ENCODE measurements at regions not wholly inside any gene's neighbourhood (a gene's known extent, or its start where the extent isn't known, plus 50 kb on each side); places are given as distances from the start of the nearest gene placed in this dataset.

DNA sequence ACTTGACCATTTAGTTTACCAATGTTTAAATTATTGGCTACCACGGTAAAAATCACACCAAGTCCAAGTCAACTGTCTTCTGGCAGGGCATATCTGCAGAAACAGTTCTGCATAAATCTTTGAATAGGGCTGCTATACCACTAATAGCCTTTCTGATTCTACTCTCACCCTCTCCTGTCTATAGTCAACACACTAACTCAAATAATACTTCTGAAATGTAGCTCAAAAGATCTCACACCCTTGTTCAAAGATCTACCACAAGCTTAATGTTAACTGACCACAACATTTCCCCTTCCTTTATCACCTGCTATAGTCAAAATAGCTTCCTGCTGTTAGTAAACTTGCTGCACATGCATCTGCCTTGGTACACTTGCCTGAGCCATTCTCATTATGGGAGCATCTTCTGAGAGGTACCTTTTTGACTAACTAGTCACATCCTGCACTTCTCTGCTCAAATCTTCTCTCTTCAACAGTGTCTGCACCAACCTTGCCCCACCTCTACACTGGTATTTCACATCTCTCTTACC is 319.4 kb downstream of the CDH10 start:
- Mint-ChIP-seq H3K36me3 (ENCODE audit: low read depth) (no peaks in the 10 kb centered on the region), H3K27ac (no peak overlapping the region), H3K4me1 (ENCODE audit: low read depth) (no peaks in the 10 kb centered on the region), H3K9me3 (peaks cover 32% of the 10 kb centered on the region), H3K4me3 (no peak overlapping the region), H3K27me3 (ENCODE audit: low read depth) (no peaks in the 10 kb centered on the region)

- no peak overlapping the region for H3K27ac Mint-ChIP-seq
- H3K4me1 Mint-ChIP-seq (ENCODE audit: low read depth) = no peaks in the 10 kb centered on the region
- no peaks in the 10 kb centered on the region for H3K36me3 Mint-ChIP-seq (ENCODE audit: low read depth)
- no peak overlapping the region for H3K4me3 Mint-ChIP-seq
- peaks cover 33% of the 10 kb centered on the region for H3K9me3 Mint-ChIP-seq
- no peaks in the 10 kb centered on the region for H3K27me3 Mint-ChIP-seq (ENCODE audit: low read depth)
Measured at GRCh38 chr5:24331531-24331930, 313.2 kb downstream of the CDH10 start.

- H3K4me1 Mint-ChIP-seq (ENCODE audit: low read depth) = no peaks in the 10 kb centered on the region
- no peaks in the 10 kb centered on the region for H3K27me3 Mint-ChIP-seq (ENCODE audit: low read depth)
- H3K36me3 Mint-ChIP-seq (ENCODE audit: low read depth) = no peaks in the 10 kb centered on the region
- peaks cover 13% of the 10 kb centered on the region for H3K9me3 Mint-ChIP-seq
- H3K4me3 Mint-ChIP-seq = no peak overlapping the region
- H3K27ac Mint-ChIP-seq = no peak overlapping the region
Measured at GRCh38 chr5:24347158-24347557, 297.6 kb downstream of the CDH10 start.

DNA sequence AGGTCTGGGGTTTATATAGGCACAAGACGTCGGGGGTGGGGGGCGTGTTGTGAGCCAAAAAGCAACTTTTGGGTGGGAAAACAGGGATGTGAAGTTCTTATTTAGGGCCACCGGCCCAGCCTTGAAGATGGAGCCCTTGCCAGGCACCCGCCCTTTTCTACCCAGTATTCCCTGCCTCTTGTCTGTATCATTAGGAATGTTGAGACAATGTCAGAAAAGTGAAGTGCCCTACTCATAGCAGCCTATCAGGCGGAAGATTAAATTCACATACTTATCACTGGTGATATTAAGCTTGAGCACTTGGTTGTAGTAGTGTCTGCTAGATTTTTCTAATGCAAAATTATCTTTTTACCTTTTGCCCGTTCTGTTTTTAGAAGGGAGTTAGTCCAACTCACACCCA is 293.5 kb downstream of the CDH10 start:
- no peak overlapping the region for H3K4me3 Mint-ChIP-seq
- peaks cover 19% of the 10 kb centered on the region for H3K9me3 Mint-ChIP-seq
- no peaks in the 10 kb centered on the region for H3K27me3 Mint-ChIP-seq (ENCODE audit: low read depth)
- no peak overlapping the region for H3K27ac Mint-ChIP-seq
- H3K4me1 Mint-ChIP-seq (ENCODE audit: low read depth) = no peaks in the 10 kb centered on the region
- H3K36me3 Mint-ChIP-seq (ENCODE audit: low read depth) = no peaks in the 10 kb centered on the region

- Mint-ChIP-seq H3K9me3 (peaks cover 21% of the 10 kb centered on the region), H3K27me3 (ENCODE audit: low read depth) (no peaks in the 10 kb centered on the region), H3K4me3 (no peak overlapping the region), H3K36me3 (ENCODE audit: low read depth) (no peaks in the 10 kb centered on the region), H3K4me1 (ENCODE audit: low read depth) (no peaks in the 10 kb centered on the region), H3K27ac (no peak overlapping the region)
Measured at GRCh38 chr5:24353016-24353415, 291.8 kb downstream of the CDH10 start.

DNA sequence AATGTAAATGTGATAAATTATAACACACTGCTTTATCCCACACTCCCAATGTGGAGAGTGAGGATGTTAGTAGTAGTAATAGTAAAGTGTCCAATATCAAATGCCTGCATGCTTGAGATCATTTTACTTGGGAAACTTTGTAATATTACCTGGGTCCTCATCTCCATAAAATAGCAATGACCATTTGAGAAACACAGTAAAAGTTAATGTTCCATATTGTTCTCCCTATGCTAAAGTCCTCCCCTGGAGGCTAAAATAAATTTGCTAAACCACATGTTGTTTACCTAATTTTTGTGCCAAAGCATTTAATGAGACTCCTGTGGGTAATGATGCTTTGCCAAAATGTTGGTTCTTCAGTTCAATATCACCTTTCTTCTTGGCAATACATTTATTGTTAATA is 291.2 kb downstream of the CDH10 start:
- Mint-ChIP-seq H3K4me3 (no peak overlapping the region), H3K27ac (no peak overlapping the region), H3K27me3 (ENCODE audit: low read depth) (no peaks in the 10 kb centered on the region), H3K9me3 (peaks cover 21% of the 10 kb centered on the region), H3K36me3 (ENCODE audit: low read depth) (no peaks in the 10 kb centered on the region), H3K4me1 (ENCODE audit: low read depth) (no peaks in the 10 kb centered on the region)

- H3K27me3 Mint-ChIP-seq (ENCODE audit: low read depth) = no peaks in the 10 kb centered on the region
- no peak overlapping the region for H3K27ac Mint-ChIP-seq
- H3K36me3 Mint-ChIP-seq (ENCODE audit: low read depth) = no peaks in the 10 kb centered on the region
- peaks cover 30% of the 10 kb centered on the region for H3K9me3 Mint-ChIP-seq
- no peak overlapping the region for H3K4me3 Mint-ChIP-seq
- H3K4me1 Mint-ChIP-seq (ENCODE audit: low read depth) = no peaks in the 10 kb centered on the region
Measured at GRCh38 chr5:24363789-24364481, 280.8 kb downstream of the CDH10 start.

GRCh38 chr5:24364711-24365110 is 280.1 kb downstream of the CDH10 start:
- peaks cover 28% of the 10 kb centered on the region for H3K9me3 Mint-ChIP-seq
- H3K36me3 Mint-ChIP-seq (ENCODE audit: low read depth) = no peaks in the 10 kb centered on the region
- no peak overlapping the region for H3K27ac Mint-ChIP-seq
- no peaks in the 10 kb centered on the region for H3K4me1 Mint-ChIP-seq (ENCODE audit: low read depth)
- no peak overlapping the region for H3K4me3 Mint-ChIP-seq
- H3K27me3 Mint-ChIP-seq (ENCODE audit: low read depth) = no peaks in the 10 kb centered on the region

DNA sequence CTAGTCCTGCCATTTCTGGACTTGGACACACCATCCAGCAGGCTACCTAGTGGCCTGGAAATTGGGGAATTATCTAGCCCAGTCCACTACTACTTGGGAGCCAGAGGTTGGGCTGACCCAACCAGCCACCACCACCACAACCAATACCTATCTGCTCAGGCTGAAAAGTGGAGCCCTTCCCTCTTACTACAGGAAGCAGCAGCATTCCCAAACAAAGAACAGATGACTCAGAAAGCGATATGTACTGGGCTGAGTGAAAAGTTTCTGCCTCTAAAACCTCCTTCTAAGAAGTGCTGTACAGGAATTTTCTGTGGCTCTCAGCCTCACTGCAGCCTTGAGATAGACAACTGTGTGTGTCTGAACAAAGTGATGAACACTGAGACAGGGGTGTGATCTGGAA is 279.4 kb downstream of the CDH10 start:
- Mint-ChIP-seq H3K36me3 (ENCODE audit: low read depth) (no peaks in the 10 kb centered on the region), H3K27me3 (ENCODE audit: low read depth) (no peaks in the 10 kb centered on the region), H3K4me1 (ENCODE audit: low read depth) (no peaks in the 10 kb centered on the region), H3K27ac (no peak overlapping the region), H3K9me3 (peaks cover 28% of the 10 kb centered on the region), H3K4me3 (no peak overlapping the region)

DNA sequence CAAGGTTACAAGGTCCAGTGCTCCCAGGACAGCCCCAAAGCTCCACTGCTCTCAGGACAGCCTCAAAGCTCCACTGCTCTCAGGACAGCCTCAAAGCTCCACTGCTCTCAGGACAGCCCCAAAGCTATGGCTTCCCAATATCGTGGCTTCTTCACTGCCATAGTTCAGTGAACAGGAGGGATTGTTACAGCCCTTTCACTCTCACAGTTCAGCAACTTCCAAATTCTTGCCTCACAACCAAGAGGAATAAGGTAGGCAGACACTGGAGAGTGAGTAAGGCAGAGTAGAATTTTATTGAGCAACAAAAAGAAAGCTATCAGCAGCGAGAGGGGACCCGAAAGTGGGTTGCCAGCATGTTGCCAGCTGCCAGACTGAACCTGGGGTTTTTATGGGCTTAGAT is 277.6 kb downstream of the CDH10 start:
- no peaks in the 10 kb centered on the region for H3K36me3 Mint-ChIP-seq (ENCODE audit: low read depth)
- peaks cover 20% of the 10 kb centered on the region for H3K9me3 Mint-ChIP-seq
- H3K27me3 Mint-ChIP-seq (ENCODE audit: low read depth) = no peaks in the 10 kb centered on the region
- no peak overlapping the region for H3K27ac Mint-ChIP-seq
- H3K4me1 Mint-ChIP-seq (ENCODE audit: low read depth) = no peaks in the 10 kb centered on the region
- no peak overlapping the region for H3K4me3 Mint-ChIP-seq

- Mint-ChIP-seq H3K27ac (no peak overlapping the region), H3K4me1 (ENCODE audit: low read depth) (no peaks in the 10 kb centered on the region), H3K27me3 (ENCODE audit: low read depth) (no peaks in the 10 kb centered on the region), H3K9me3 (peaks cover 15% of the 10 kb centered on the region), H3K4me3 (no peak overlapping the region), H3K36me3 (ENCODE audit: low read depth) (no peaks in the 10 kb centered on the region)
Measured at GRCh38 chr5:24368115-24368514, 276.7 kb downstream of the CDH10 start.

GRCh38 chr5:24376210-24376609 is 268.6 kb downstream of the CDH10 start:
- Mint-ChIP-seq H3K36me3 (ENCODE audit: low read depth) (no peaks in the 10 kb centered on the region), H3K4me3 (no peak overlapping the region), H3K9me3 (peaks cover 4% of the 10 kb centered on the region), H3K4me1 (ENCODE audit: low read depth) (no peaks in the 10 kb centered on the region), H3K27ac (no peak overlapping the region), H3K27me3 (ENCODE audit: low read depth) (no peaks in the 10 kb centered on the region)

DNA sequence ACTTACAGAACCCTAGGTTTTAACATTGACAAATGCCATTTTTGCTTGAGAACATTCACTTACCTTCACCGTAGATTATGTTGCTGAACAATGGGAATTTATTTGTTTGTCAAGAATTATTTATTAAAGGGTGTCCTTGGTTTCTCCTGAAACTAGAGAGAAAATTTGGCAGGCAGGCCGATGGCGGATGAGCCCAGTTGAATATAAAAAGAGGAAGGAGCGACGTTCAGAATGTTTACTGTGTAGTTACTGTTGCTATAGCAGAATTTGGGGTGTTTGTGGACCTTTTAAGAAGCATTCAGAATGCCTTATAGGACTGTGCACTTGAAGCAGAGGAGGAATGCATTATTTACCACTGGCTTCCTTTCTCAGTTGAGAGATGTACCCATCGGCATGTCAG is 268.2 kb downstream of the CDH10 start:
- H3K36me3 Mint-ChIP-seq (ENCODE audit: low read depth) = no peaks in the 10 kb centered on the region
- no peak overlapping the region for H3K4me3 Mint-ChIP-seq
- no peak overlapping the region for H3K27ac Mint-ChIP-seq
- H3K27me3 Mint-ChIP-seq (ENCODE audit: low read depth) = no peaks in the 10 kb centered on the region
- H3K4me1 Mint-ChIP-seq (ENCODE audit: low read depth) = no peaks in the 10 kb centered on the region
- H3K9me3 Mint-ChIP-seq = peaks cover 4% of the 10 kb centered on the region

DNA sequence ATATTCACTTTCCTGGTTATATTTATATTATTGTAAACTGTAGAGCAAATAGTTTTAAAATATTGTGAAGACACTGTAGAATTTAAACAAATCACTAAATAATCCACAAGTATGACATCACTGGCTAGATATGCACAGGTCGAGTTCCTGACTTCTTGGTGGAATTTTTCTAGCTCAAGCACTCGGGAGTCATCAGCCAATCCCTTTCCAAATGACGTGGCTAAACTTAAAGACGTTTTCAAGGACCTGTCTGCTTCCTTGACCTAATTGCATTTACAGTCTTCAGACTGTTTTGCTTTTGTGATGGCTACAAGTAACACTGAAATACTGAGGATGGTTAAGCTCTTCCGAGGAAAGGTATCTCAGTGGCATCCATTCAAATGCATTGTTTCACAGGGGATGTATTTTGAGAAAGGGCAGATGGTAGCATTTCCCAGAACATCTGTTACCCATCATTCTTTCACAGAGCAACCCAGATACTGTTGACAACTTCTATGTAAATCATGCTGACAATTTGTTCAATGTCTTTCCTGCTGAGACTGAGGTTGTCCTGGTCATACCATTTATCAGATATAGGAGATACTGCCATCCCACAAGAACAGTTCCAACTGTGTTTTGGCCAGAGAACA is 262.8 kb downstream of the CDH10 start:
- Mint-ChIP-seq H3K36me3 (ENCODE audit: low read depth) (no peaks in the 10 kb centered on the region), H3K9me3 (no peaks in the 10 kb centered on the region), H3K27ac (no peak overlapping the region), H3K27me3 (ENCODE audit: low read depth) (no peaks in the 10 kb centered on the region), H3K4me3 (no peak overlapping the region), H3K4me1 (ENCODE audit: low read depth) (no peaks in the 10 kb centered on the region)

DNA sequence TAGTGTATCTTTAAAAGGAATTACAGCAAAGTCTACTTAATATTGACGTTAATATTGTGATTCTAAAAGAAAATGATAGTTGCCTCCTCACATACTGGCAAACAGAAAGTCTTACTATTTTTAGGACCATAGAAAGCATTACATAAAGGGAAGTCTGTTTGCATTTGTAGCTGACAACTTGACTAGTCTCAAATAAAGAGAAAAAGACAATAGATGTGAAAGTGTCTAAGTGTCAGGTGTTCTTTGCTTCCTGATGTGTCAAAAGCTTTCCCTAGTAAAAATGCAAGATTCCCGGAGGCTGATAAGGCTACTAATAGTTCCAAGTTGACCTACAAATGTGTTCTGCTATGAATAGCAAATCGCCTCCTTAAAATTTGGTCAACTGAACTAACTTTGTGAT is 259.7 kb downstream of the CDH10 start:
- H3K4me1 Mint-ChIP-seq (ENCODE audit: low read depth) = no peaks in the 10 kb centered on the region
- no peaks in the 10 kb centered on the region for H3K27me3 Mint-ChIP-seq (ENCODE audit: low read depth)
- H3K36me3 Mint-ChIP-seq (ENCODE audit: low read depth) = no peaks in the 10 kb centered on the region
- H3K4me3 Mint-ChIP-seq = no peak overlapping the region
- peaks cover 10% of the 10 kb centered on the region for H3K9me3 Mint-ChIP-seq
- H3K27ac Mint-ChIP-seq = no peak overlapping the region
